SU-DHL-6 (cell line): ENCODE measurements at regions not wholly inside any gene's neighbourhood (a gene's known extent, or its start where the extent isn't known, plus 50 kb on each side); places are given as distances from the start of the nearest gene placed in this dataset.

Experiments
- EZH2phosphoT487 ChIP-seq: fragments of 200-600 bp; sonication (generic), shearing (Covaris generic); conservative IDR thresholded peaks from 2 replicates; pipeline ENCODE4 v1.6.1; 2018; ENCODE audit warnings: mild to moderate bottlenecking, antibody characterized with exemption, low read length, moderate library complexity, mixed read lengths
- TF ChIP-seq, protein P1 (sequence below): fragments of 200-600 bp; sonication (generic); IDR thresholded peaks from one replicate; pipeline ENCODE4 v1.5.1; 2017; ENCODE audit warnings: antibody characterized with exemption, mild to moderate bottlenecking, low read length, moderate library complexity; ENCODE audit not compliant: insufficient read depth, poor library complexity, severe bottlenecking

DNA sequence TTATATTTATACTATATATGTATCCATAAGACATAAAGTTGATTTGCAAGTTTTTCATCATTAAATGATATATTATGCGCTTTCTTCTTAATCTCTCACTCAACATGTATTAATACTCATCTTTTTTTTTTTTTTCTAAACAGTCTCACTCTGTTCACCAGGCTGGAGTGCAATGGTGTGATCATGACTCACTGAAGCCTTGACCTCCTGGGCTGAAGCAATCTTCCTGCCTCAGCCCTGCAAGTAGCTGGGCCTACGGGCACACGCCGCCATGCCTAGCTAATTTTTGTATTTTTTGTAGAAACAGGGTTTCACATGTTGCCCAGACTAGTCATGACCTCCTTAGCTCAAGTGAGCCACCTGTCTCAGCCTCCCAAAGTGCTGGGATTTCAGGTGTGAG is 51.4 kb upstream of the MAP4K3 start:
- TF ChIP-seq, protein P1, sequence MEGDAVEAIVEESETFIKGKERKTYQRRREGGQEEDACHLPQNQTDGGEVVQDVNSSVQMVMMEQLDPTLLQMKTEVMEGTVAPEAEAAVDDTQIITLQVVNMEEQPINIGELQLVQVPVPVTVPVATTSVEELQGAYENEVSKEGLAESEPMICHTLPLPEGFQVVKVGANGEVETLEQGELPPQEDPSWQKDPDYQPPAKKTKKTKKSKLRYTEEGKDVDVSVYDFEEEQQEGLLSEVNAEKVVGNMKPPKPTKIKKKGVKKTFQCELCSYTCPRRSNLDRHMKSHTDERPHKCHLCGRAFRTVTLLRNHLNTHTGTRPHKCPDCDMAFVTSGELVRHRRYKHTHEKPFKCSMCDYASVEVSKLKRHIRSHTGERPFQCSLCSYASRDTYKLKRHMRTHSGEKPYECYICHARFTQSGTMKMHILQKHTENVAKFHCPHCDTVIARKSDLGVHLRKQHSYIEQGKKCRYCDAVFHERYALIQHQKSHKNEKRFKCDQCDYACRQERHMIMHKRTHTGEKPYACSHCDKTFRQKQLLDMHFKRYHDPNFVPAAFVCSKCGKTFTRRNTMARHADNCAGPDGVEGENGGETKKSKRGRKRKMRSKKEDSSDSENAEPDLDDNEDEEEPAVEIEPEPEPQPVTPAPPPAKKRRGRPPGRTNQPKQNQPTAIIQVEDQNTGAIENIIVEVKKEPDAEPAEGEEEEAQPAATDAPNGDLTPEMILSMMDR = no peak
- no peak for TF ChIP-seq EZH2phosphoT487
